C4-2B (cell line): ENCODE measurements at regions not wholly inside any gene's neighbourhood (a gene's known extent, or its start where the extent isn't known, plus 50 kb on each side); places are given as distances from the start of the nearest gene placed in this dataset.

Source experiments
- H3K27ac ChIP-seq: fragments of 450-650 bp; 2 replicates; pipeline ENCODE4 v1.5.1; 2017
- CTCF ChIP-seq: fragments of 450-650 bp; conservative IDR thresholded peaks from 2 replicates; pipeline ENCODE4 v1.5.1; 2017; ENCODE audit warnings: mild to moderate bottlenecking
- ZFX ChIP-seq: fragments of 450-650 bp; IDR thresholded peaks from 2 replicates; pipeline ENCODE4 v1.6.1; 2017

DNA sequence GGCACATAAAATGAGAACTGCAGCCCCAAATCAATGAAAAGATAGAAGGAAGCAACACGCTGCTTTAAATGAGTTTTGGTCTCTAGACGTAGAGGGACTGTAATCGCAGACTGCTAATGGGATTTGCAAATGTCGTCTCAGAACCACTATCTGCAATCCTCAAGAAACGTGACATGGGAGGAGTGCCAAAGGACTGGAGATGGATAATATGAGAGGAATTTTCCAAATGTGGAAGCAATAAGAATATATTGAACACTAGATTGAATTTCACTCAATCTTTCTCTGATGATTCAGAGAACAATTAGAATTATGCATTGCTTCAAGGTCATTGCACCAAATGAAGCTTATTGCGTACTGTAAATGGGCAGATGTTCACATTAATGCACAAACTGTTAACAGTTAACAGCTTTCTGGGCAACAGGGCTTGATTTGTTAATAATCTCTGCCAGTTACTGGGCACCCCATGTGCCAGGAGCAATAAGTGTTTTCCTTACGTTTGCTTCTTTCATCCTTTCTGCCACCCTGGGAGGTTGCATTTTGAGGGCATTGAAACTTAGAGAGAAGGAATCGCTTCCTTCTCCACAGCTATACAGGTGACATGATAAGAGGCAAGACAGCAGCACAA lies 62.8 kb upstream of the WASF3 start:
- TF ChIP-seq ZFX (no peak), CTCF (no peak)
- H3K27ac ChIP-seq, result no peak overlapping the region

DNA sequence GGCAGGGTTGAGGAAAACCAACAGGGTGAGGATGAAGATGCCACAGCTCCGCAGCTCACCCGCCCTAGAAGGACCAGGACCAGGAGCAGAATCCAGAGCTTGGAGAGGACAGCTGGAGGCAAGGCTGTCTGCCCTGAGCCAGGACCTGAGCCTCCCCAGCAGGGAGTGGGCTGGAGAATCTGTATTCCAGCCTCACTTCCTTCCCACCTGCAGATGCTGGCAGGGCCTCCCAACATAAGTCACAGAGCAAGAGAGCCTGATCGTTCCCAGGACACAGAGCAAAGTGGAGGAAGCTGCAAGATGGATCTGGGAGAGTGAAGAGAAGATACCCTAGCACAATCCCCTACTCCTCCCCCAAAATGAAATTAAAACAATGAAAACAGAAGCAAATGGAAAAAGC lies 61.7 kb upstream of the WASF3 start:
- H3K27ac ChIP-seq, result no peak overlapping the region
- TF ChIP-seq CTCF, result no peak
- no peak for TF ChIP-seq ZFX

DNA sequence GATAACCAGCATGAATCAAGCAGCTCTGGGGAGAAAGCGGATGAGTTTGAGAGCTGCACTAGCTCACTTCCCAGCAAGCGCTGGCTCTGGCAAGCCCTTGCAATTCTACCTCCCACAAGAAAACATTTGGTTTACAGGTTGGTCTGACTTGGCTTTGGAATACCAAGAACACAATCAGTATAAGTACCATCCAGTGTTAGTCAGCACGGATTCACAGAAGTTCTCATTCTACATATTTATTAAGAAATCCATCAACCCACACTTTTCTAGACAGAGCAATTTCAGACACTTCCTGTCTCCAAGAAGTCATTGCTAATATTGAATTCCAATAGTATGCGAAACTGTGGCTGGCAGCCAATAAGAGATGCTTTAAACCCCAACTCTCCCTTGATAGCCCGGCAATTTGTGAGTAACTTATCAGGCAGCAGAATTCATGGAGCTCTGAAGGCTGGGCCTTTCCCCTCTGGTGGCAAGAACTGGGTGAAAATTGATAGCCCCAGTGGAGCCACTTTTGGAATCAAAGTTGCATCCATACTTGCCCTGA lies 59.4 kb upstream of the WASF3 start:
- TF ChIP-seq ZFX, result no peak
- no peak for TF ChIP-seq CTCF
- no peak overlapping the region for H3K27ac ChIP-seq

DNA sequence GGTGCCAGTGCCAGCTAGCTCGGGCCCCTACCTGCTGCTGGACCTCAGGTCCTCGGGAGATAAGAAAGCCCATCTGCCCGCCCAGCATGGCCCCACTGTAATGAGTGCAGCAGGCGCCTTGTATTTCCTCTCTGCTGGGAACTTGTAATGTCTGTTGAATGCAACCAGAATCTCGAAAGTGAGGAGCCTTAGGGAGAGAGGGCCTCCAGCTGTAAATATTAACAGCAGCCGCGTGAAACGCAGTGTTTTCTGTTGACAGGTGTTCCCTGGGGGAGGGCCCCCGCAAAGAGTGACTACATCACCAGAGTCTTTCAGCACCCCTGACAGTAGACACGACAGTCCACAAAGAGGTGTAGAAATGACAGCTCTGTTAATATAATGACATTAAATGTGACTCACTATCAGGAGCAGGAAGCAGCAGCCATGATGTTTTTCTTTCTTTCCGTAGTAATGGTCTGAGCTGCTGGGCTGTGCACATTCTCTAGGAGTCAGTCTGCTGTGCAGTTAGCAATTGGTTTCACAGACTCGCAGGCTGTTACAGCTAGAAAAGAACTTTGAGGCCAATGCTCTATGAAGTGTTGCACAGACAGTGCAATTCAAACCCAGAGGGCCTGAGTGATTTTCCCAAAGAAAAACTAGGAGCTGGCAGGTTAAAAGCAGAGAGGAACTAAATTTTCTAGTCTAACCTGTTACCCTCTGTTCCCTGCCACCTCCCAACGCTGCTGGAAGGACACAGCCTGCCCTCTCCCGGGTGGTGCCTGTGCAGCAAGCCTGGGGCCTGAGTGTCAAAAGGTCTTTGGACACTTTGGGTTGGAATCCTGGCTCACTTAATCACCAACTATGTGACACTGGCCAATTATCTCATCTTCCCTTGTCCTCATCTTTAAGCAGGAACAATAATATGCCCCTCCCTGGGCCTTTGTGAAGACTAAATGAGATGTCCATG lies 58.6 kb upstream of the WASF3 start:
- no peak for TF ChIP-seq ZFX
- TF ChIP-seq CTCF, result peak; percentile 95
- H3K27ac ChIP-seq, result peak overlapping the region; percentile 6; the same call in 1 of the 2 replicates

DNA sequence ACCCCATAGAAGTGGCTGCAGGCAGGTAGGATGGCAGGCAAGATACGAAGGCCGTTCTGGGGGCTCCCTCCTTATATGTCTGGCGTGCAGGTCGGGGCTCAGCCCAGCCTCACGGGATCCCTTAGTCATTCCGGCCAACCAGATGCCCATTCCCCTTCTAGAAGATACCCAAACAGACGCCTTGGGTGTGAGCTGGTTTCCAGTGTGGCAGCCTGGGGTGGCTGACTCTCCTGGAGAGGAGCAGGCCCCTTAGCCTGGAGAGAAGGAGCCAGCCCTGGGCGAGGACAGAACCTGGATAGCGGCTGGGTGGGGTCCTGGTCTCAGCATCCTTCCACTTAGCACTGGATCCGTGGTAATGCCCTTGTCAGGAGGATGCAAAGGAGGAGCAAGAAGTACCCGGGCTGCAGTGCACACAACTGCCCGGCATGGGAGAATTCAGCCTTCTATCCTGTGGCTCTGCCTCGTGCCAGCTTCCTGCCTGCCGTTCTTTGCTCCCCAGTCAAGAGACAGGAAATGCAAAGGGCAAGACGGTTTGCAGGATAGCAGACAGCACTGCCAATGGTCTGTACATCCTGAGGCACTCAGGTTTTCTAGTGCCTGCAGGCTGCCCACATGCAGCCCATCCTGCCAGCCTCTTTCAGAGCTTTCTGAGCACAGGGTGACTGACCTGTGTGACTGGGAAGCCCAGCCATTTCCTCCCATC lies 56.7 kb upstream of the WASF3 start:
- no peak overlapping the region for H3K27ac ChIP-seq
- no peak for TF ChIP-seq CTCF
- TF ChIP-seq ZFX, result no peak; the same call in 1 of the 2 replicates

DNA sequence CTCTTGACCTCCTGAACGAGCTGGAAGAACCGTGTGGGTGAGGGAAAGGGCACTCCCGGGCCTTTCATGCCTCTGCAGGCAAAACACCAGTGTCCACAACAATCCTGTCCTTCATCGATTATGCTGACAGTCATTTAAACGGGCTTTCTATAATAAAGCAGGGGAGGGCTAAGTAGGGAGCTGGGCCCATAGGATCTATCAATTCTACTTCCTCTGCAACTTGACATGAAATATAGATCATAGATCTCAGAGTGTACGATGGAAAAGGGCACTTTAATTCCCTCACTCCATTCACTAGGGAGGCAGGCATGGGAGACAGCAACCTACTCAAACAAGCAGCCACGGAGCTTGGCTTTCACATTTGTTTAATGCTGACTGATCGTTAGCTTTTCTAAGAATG lies 55.8 kb upstream of the WASF3 start:
- TF ChIP-seq CTCF (no peak), ZFX (no peak)
- no peak overlapping the region for H3K27ac ChIP-seq
